Mononuclear cell (primary cell): ENCODE measurements at regions not wholly inside any gene's neighbourhood (a gene's known extent, or its start where the extent isn't known, plus 50 kb on each side); places are given as distances from the start of the nearest gene placed in this dataset.

Source experiments
- H3K27me3 ChIP-seq: 2 replicates; pipeline ENCODE4 v1.6.0; 2011; ENCODE audit warnings: low read length, control low read depth; ENCODE audit not compliant: insufficient read depth
- H3K4me1 ChIP-seq: 2 replicates; pipeline ENCODE4 v1.5.1; 2011; ENCODE audit warnings: mild to moderate bottlenecking, low read length, control low read depth; ENCODE audit not compliant: insufficient read depth
- H3K4me3 ChIP-seq: 2 replicates; pipeline ENCODE4 v1.5.1; 2011; ENCODE audit warnings: mild to moderate bottlenecking, low read length, moderate library complexity
- H3K9me3 ChIP-seq: 2 replicates; pipeline ENCODE4 v1.5.1; 2011; ENCODE audit warnings: low read depth, mild to moderate bottlenecking, control low read depth, low read length

- Histone ChIP-seq H3K4me1 (no peaks in the 10 kb centered on the region), H3K9me3 (peaks cover 24% of the 10 kb centered on the region), H3K27me3 (no peaks in the 10 kb centered on the region), H3K4me3 (no peak overlapping the region)
Observed at GRCh38 chr10:24157567-24157966, 51.4 kb upstream of the KIAA1217 start.
